DMS153 treated with DMSO at 0.1 percent for 48 hours (cell line): ENCODE measurements at regions not wholly inside any gene's neighbourhood (a gene's known extent, or its start where the extent isn't known, plus 50 kb on each side); places are given as distances from the start of the nearest gene placed in this dataset.

ENCODE experiments used
- DNase-seq: peaks from one replicate; lab custom pipeline; 2025; ENCODE audit not compliant: unreplicated experiment; lab: John Stamatoyannopoulos, UW

GRCh38 chr9:135332979-135333748 is 146.4 kb upstream of the PPP1R26 start:
- DNase-seq, result no peak

GRCh38 chr9:135334953-135335460 is 144.6 kb upstream of the PPP1R26 start:
- no peak for DNase-seq

GRCh38 chr9:135335691-135336181 is 143.8 kb upstream of the PPP1R26 start:
- no peak for DNase-seq

- no peak for DNase-seq
Measured at GRCh38 chr9:135336722-135337527, 142.7 kb upstream of the PPP1R26 start.

GRCh38 chr9:135338546-135338945 is 141.0 kb upstream of the PPP1R26 start:
- DNase-seq, result no peak

- no peak for DNase-seq
Measured at GRCh38 chr9:135339378-135339973, 140.1 kb upstream of the PPP1R26 start.

GRCh38 chr9:135340143-135340655 is 139.4 kb upstream of the PPP1R26 start:
- no peak for DNase-seq

- no peak for DNase-seq
Measured at GRCh38 chr9:135340726-135341475, 138.7 kb upstream of the PPP1R26 start.

GRCh38 chr9:135341612-135342169 is 137.9 kb upstream of the PPP1R26 start:
- no peak for DNase-seq

GRCh38 chr9:135342206-135343130 is 137.1 kb upstream of the PPP1R26 start:
- DNase-seq, result no peak

- DNase-seq, result no peak
Measured at GRCh38 chr9:135343136-135343535, 136.4 kb upstream of the PPP1R26 start.

GRCh38 chr9:135343837-135344522 is 135.6 kb upstream of the PPP1R26 start:
- peak; percentile 16 for DNase-seq

- no peak for DNase-seq
Measured at GRCh38 chr9:135344523-135344901, 135.1 kb upstream of the PPP1R26 start.

- no peak for DNase-seq
Measured at GRCh38 chr9:135344915-135345500, 134.6 kb upstream of the PPP1R26 start.

GRCh38 chr9:135345775-135346433 is 133.7 kb upstream of the PPP1R26 start:
- DNase-seq, result no peak

- DNase-seq, result no peak
Measured at GRCh38 chr9:135346438-135347050, 133.0 kb upstream of the PPP1R26 start.

- DNase-seq, result no peak
Measured at GRCh38 chr9:135347461-135347860, 132.1 kb upstream of the PPP1R26 start.
